SK-N-SH (cell line): ENCODE measurements at regions not wholly inside any gene's neighbourhood (a gene's known extent, or its start where the extent isn't known, plus 50 kb on each side); places are given as distances from the start of the nearest gene placed in this dataset.

Source experiments
- CTCF ChIA-PET: fragments of 300-600, 350-600 bp; formaldehyde crosslinking; extraction: SDS; loops from one replicate; lab custom pipeline; 2021; lab: Yijun Ruan, JAX
- POLR2A ChIA-PET: fragments of 350-600 bp; sonication (Branson Sonifier 250); formaldehyde crosslinking; extraction: SDS; loops from one replicate; lab custom pipeline; 2020; ENCODE audit warnings: antibody characterized with exemption, inconsistent platforms; lab: Yijun Ruan, JAX
- DNase-seq: peaks from one replicate; pipeline ENCODE4 v3.0.0; 2012
- H2AFZ ChIP-seq: fragments of 200-600 bp; sonication (generic); 2 replicates; pipeline ENCODE4 v1.8.1; 2016; ENCODE audit warnings: antibody characterized with exemption, mild to moderate bottlenecking, low read depth
- H3F3A ChIP-seq: fragments of 200-600 bp; sonication (generic); replicated peaks from 2 replicates; pipeline ENCODE3; 2016; ENCODE audit warnings: antibody characterized with exemption, mild to moderate bottlenecking; ENCODE audit not compliant: insufficient read depth
- H3K27ac ChIP-seq, 2 experiments: fragments of 200-500 bp in 1 of 2; fragments of 200-600 bp in 1 of 2; sonication (Bioruptor generic) in 1 of 2; sonication (generic), shearing (Covaris generic) in 1 of 2; 2 replicates each; pipeline versions ENCODE4 v1.5.1 to v1.6.1; 2014 to 2016; ENCODE audit warnings: low read depth in 2 of 2, inconsistent platforms in 1 of 2, low read length in 1 of 2, mild to moderate bottlenecking in 1 of 2, mixed read lengths in 1 of 2
- H3K27me3 ChIP-seq: fragments of 200-600 bp; sonication (generic), shearing (Covaris generic); 2 replicates; pipeline ENCODE4 v1.6.1; 2016; ENCODE audit warnings: mixed run types; ENCODE audit not compliant: insufficient read depth
- H3K36me3 ChIP-seq, 2 experiments: fragments of 200-500 bp in 1 of 2; fragments of 200-600 bp in 1 of 2; sonication (Bioruptor generic) in 1 of 2; sonication (generic) in 1 of 2; replicated peaks in 1 of 2; 2 replicates each; pipeline versions ENCODE3 to v1.5.1; 2014 to 2016; ENCODE audit warnings: low read length in 1 of 2, mild to moderate bottlenecking in 1 of 2; ENCODE audit not compliant: insufficient read depth in 2 of 2, control insufficient read depth in 1 of 2
- H3K4me1 ChIP-seq, 2 experiments: fragments of 200-500 bp in 1 of 2; fragments of 200-600 bp in 1 of 2; sonication (Bioruptor generic) in 1 of 2; sonication (generic), shearing (Covaris generic) in 1 of 2; 2 replicates each; pipeline versions ENCODE4 v1.5.1 to v1.6.1; 2014 to 2016; ENCODE audit warnings: low read depth in 1 of 2, low read length in 1 of 2, mixed run types in 1 of 2; ENCODE audit not compliant: insufficient read depth in 2 of 2, control insufficient read depth in 1 of 2
- H3K4me2 ChIP-seq: fragments of 200-600 bp; sonication (generic), shearing (Covaris generic); 2 replicates; pipeline ENCODE4 v1.6.1; 2017; ENCODE audit warnings: mixed run types
- H3K4me3 ChIP-seq, 2 experiments: fragments of 200-500 bp in 1 of 2; fragments of 200-600 bp in 1 of 2; sonication (Bioruptor generic) in 1 of 2; sonication (generic), shearing (Covaris generic) in 1 of 2; 2 replicates each; pipeline versions ENCODE4 v1.5.1 to v1.8.1; 2014 to 2016; ENCODE audit warnings: low read depth in 2 of 2, inconsistent platforms in 1 of 2, low read length in 1 of 2, mild to moderate bottlenecking in 1 of 2, mixed read lengths in 1 of 2, moderate library complexity in 1 of 2
- H3K79me2 ChIP-seq: fragments of 200-600 bp; sonication (generic); 2 replicates; pipeline ENCODE4 v1.8.1; 2017; ENCODE audit warnings: mild to moderate bottlenecking; ENCODE audit not compliant: insufficient read depth
- H3K9ac ChIP-seq: fragments of 200-600 bp; sonication (generic); 2 replicates; pipeline ENCODE4 v1.6.1; 2017; ENCODE audit warnings: mixed run types
- H3K9me2 ChIP-seq: fragments of 200-600 bp; sonication (generic); 2 replicates; pipeline ENCODE4 v1.6.1; 2017; ENCODE audit warnings: mixed run types
- H3K9me3 ChIP-seq: fragments of 200-600 bp; sonication (generic); 2 replicates; pipeline ENCODE4 v1.6.1; 2017; ENCODE audit warnings: mixed run types, mild to moderate bottlenecking, moderate library complexity
- H4K20me1 ChIP-seq: fragments of 200-600 bp; sonication (generic); 2 replicates; pipeline ENCODE4 v1.6.1; 2017; ENCODE audit warnings: mild to moderate bottlenecking, mixed run types; ENCODE audit not compliant: insufficient read depth
- CHD2 ChIP-seq: fragments of 150-350 bp; IDR thresholded peaks from 2 replicates; pipeline ENCODE4 v1.6.1; 2018; ENCODE audit warnings: low read length; ENCODE audit not compliant: partially characterized antibody
- EZH2phosphoT487 ChIP-seq: fragments of 200-600 bp; sonication (generic); IDR thresholded peaks from 2 replicates; pipeline ENCODE4 v1.6.1; 2017; ENCODE audit warnings: low read depth, mixed run types, mild to moderate bottlenecking, antibody characterized with exemption, moderate library complexity, borderline replicate concordance
- FOSL2 ChIP-seq: IDR thresholded peaks from 2 replicates; pipeline ENCODE4 v1.4.0; 2012; ENCODE audit warnings: low read depth, mild to moderate bottlenecking, moderate library complexity, borderline replicate concordance
- JUND ChIP-seq: IDR thresholded peaks from 2 replicates; pipeline ENCODE4 v1.4.0; 2012
- MEF2A ChIP-seq: IDR thresholded peaks from 2 replicates; pipeline ENCODE4 v1.4.0; 2012; ENCODE audit warnings: low read depth, borderline replicate concordance
- NFIC ChIP-seq: IDR thresholded peaks from 2 replicates; pipeline ENCODE4 v1.4.0; 2012; ENCODE audit warnings: borderline replicate concordance
- PBX3 ChIP-seq: IDR thresholded peaks from 2 replicates; pipeline ENCODE4; 2012
- RAD21 ChIP-seq: IDR thresholded peaks from 2 replicates; pipeline ENCODE4 v1.6.1; 2012; ENCODE audit warnings: mild to moderate bottlenecking, low read length
- RCOR1 ChIP-seq: fragments of 150-350 bp; IDR thresholded peaks from 2 replicates; pipeline ENCODE4 v1.6.1; 2017; ENCODE audit warnings: antibody characterized with exemption, low read length
- REST ChIP-seq: IDR thresholded peaks from 2 replicates; pipeline ENCODE4 v1.6.1; 2012; ENCODE audit warnings: mild to moderate bottlenecking, low read depth, low read length, moderate library complexity
- RXRA ChIP-seq: IDR thresholded peaks from 2 replicates; pipeline ENCODE4 v1.4.0; 2012; ENCODE audit warnings: low read depth, mild to moderate bottlenecking, borderline replicate concordance
- SMC3 ChIP-seq: IDR thresholded peaks from 2 replicates; pipeline ENCODE4 v1.6.1; 2012; ENCODE audit warnings: low read depth, low read length, improper control_type of control experiment
- TCF12 ChIP-seq: IDR thresholded peaks from 2 replicates; pipeline ENCODE4 v1.4.0; 2012
- TEAD4 ChIP-seq: IDR thresholded peaks from 2 replicates; pipeline ENCODE4 v1.4.0; 2012; ENCODE audit warnings: mild to moderate bottlenecking, borderline replicate concordance; ENCODE audit not compliant: insufficient read depth
- WGBS: methylation state at CpG from one replicate; pipeline ENCODE4 v1.1.6; 2017; ENCODE audit warnings: low lambda C conversion rate; 5-methylcytosine and 5-hydroxymethylcytosine counted together

DNA sequence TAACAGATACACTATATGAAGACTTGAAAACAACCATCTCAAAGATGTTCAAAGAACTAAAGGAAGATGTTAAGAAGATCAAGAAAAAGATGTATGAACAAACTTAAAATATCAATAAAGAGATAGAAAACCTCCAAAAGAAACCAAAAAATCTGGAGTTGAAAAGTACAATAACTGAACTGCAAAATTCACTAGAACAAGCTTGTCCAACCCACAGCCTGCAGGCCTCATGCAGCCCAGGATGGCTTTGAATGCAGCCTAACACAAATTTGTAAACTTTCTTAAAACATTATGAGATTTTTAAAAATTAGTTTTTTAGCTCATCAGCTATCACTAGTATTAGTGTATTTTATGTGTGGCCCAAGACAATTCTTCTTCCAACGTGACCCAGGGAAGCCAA, 77.0 kb upstream of the DCTD start (continued):
- TF ChIP-seq REST (no peak), RAD21 (no peak), CHD2 (no peak), SMC3 (no peak)
- TF ChIP-seq, all 33 proteins: peak for 0

GRCh38 chr4:182978152-182978827, 61.1 kb upstream of the DCTD start:
- Histone ChIP-seq H3K79me2 (no peaks in the 10 kb centered on the region), H3K27me3 (no peaks in the 10 kb centered on the region), H2AFZ (peak overlapping the region; percentile 63; the same call in 1 of the 2 replicates), H3K4me2 (no peak overlapping the region), H3K4me3 (no peak overlapping the region), H3K9me2 (no peaks in the 10 kb centered on the region), H3F3A (peaks cover 9% of the 10 kb centered on the region), H3K9ac (no peak overlapping the region), H3K9me3 (no peaks in the 10 kb centered on the region), H3K36me3 (no peaks in the 10 kb centered on the region), H4K20me1 (no peaks in the 10 kb centered on the region), H3K4me1 (peaks cover 0 to 28% of the 10 kb centered on the region in 2 experiments; a peak in 2 of 4 replicates), H3K27ac (peak overlapping the region in 1 of 2 experiments; percentile 47; a peak in 2 of 4 replicates)
- ChIA-PET POLR2A (no interaction called here), CTCF (no interaction called here)
- no peak for DNase-seq
- TF ChIP-seq NFIC: peak; percentile 26; the same call in 1 of the 2 replicates
- TF ChIP-seq PBX3: peak; percentile 46
- peak; percentile 14; the same call in 1 of the 2 replicates for TF ChIP-seq FOSL2
- peak; percentile 75 for TF ChIP-seq TCF12
- TF ChIP-seq EZH2phosphoT487: no peak
- TF ChIP-seq RCOR1: no peak
- peak; percentile 28; the same call in 1 of the 2 replicates for TF ChIP-seq TEAD4
- TF ChIP-seq MEF2A: peak; percentile 52; the same call in 1 of the 2 replicates
- no peak for TF ChIP-seq RXRA
- TF ChIP-seq JUND: peak; percentile 46; the same call in 1 of the 2 replicates
- WGBS: 47% methylated on average over 6 of the region's 8 CpGs
